GM19395 (cell line): ENCODE measurements at regions not wholly inside any gene's neighbourhood (a gene's known extent, or its start where the extent isn't known, plus 50 kb on each side); places are given as distances from the start of the nearest gene placed in this dataset.

Source experiments
- ATAC-seq: cut with Tn5 transposase; IDR thresholded peaks from one replicate; pipeline ENCODE4 v1.9.1; 2021; ENCODE audit warnings: mild to moderate bottlenecking, moderate library complexity; ENCODE audit not compliant: unreplicated experiment

DNA sequence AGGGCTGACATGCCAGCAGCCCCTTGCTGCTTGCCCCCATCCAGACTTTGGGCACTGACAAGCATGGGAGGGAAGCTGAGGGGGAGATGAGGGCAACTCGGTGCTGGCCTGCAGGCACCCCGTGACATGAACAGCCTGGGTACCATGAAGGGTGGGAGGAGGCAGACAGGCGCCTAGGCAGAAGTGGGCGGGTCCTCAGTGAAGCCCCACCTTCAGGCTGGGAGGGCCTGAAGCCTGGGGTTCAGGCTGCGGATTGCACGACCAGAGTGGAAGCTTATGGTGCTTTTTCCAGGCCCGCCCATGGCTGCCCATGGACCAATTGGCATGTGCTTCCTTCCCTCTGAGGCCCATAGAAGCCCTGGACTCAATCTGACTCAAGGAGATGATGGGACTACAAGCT is 354.1 kb downstream of the GRIA2 start:
- ATAC-seq = no peak

DNA sequence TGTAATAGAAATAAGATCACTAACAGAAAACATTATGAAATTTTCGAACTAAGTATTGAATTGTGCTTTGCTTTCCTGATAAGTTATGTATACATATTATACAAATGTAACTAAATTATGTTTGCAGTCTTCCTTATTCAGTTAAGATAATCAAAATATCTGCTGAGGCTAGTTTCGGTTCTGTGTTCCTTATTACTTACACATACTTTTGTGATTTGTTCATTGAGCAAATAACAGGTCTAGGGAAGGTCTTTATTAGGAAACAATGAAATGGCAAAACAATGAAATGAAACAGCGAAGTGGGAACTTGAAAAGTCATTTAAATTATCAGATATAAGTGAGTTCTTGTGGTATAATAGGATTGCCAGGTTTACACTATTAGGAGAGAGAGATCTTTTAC is 352.4 kb downstream of the GRIA2 start:
- ATAC-seq = no peak

DNA sequence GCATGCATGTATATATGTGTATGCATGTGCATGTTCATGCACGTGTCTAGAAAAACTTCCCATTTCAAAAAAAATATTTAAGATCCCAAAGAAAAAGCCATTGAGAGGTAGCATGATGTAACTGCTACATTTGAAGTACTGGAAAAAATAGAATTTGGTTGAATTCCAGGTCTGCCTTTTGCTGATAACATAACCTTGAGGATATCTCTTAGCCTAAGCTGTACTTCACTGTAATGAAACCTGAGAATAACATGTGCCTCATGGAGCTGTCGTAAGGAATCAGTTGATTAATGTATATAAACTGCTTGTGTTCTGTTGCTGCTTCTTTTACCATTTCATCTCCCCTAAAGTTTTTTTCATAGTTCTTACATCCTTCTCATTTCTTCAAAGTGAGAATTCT is 351.8 kb downstream of the GRIA2 start:
- no peak for ATAC-seq

DNA sequence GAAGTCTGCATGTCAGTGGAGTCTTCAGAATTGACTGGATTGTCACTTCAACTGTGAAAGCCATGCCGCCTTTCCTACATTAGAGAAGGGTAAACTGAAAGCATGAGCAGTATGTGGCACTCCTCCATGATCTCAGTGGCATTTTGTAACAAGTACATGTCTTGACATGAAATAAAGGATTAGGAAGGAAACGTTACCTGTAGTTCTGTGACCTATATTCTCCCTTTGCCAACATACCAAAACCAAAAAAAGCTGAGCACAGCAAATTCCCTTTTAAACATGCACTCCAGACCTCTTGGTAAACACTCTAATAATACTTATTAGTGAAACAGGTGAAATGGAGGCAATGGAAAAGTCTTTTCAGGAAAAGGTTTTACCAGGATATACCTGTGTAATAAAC is 344.2 kb downstream of the GRIA2 start:
- ATAC-seq = no peak

DNA sequence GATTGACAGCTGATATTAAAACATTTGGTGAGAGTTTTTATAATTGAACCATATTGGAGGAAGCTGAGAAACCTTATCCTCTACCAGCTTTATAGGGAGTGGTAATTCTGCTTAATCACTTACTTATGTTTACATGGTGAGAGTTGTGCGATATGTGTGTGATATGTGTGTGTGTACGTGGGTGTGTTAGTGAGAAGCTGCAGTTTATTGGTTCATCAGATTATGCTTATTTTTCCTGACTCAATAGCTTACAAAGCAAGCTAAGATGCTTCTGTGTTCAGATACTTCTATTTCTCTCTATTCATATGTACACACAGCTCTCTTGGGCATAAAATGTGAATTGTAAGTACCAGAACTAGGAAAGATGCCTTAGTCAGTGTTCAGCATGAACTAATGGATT is 343.7 kb downstream of the GRIA2 start:
- ATAC-seq = no peak

DNA sequence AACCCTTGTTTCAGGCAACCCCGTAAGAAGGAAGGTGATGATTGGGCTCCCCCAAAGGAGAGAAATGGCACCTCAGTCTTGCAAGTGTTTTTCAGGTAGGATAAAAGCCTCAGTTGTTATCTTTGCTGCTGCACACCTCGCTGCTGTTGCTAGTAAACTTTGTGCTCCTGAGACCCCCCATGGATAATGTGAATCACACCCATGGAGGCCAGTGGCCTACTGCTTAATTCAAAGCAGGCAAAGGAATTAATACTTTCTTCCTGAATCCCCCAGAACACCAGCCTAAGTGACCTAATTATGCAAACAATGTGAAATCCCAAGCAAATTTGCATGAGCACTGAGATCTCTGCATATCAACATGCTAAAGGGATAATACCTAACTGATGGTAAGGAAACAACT is 337.5 kb downstream of the GRIA2 start:
- ATAC-seq = no peak

DNA sequence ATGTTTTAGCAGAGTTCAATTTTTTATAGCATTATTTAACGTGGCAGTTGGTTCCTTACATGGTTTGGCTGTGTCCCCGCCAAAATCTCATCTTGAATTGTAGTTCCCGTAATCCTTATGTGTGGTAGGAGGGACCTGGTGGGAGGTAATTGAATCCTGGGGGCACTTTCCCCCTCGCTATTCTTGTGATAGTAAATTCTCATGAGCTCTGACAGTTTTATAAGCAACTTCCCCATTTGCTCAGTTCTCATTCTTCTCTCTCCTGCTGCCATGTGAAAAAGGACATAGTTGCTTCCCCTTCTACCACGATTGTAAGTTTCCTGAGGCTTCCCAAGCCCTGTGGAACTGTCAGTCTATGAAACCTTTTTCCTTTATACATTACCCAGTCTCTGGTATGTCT is 329.5 kb downstream of the GRIA2 start:
- no peak for ATAC-seq

DNA sequence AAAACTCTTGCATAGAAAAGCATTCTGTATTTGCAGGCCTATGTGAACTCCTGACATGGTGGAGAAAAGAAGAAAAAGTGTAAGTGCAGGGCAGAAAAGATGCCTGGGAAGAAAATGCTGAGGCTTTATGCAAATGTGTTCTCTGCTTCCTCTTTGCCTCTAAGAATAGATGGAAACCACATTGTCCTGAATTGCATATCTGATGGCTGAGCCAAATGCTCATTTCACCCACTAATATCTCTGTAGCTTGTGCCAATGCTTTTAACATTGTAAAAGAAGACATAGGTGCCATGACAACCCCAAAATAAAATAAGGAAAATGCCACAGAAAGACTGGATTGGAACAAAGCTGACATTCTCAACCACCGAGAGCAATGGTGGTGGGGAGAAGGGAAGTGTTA is 307.4 kb downstream of the GRIA2 start:
- ATAC-seq = no peak

DNA sequence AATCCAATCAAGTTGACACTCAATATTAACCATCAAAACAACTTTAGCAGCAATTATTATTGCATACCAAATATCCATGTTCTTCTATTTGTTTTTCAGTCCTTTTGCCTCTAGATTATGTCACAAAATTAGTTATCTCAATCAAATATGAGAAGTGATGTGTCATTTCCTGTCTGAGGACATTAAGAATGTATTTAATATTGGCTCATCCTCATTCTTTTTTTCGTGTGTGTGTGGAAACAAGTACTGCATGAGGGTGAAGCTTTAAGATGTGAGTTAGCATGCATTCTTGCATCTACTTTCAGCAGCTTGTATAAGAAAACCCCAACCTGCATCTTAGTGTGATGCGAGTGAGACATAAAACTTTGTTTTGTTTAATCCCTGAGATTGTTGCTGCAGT is 301.4 kb downstream of the GRIA2 start:
- no peak for ATAC-seq

DNA sequence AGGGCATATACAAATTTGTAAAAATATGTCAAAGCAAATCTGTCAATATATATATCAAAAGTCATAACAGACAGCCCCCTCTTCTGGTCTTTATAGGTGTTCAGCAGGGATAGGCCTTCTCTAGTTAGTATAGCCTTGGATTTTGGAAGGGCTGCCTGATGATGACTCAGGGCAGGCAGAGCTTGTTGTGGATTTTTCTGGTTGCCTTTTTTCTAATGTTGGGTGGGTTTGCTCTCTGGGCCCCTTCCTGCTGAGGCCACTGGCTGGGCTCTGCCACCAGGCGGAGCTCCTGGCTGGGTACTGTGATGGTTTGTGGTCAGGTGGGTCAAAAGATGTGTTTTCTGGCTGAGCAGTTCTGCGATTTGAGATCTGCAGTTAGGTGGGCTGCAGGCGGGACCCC is 294.2 kb downstream of the GRIA2 start:
- ATAC-seq = no peak

DNA sequence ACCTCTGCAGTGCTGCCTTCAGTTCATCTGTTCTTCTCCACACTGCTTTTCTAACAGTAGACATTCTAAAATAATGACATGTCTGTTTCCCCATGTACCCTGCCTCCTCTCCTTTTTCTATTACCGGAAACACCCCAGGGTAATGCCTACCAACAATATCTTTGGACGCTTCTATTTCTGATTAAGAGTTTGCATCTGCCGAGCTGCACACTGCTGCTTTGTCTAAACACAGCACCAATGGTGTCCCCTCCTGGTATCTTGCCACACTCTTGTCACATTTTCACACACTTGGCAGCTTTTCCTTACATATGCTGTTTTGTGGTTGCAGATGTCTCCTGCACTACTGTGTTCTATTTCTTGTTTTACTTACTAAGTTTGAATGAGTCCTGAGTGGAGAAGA is 288.8 kb downstream of the GRIA2 start:
- ATAC-seq = no peak

DNA sequence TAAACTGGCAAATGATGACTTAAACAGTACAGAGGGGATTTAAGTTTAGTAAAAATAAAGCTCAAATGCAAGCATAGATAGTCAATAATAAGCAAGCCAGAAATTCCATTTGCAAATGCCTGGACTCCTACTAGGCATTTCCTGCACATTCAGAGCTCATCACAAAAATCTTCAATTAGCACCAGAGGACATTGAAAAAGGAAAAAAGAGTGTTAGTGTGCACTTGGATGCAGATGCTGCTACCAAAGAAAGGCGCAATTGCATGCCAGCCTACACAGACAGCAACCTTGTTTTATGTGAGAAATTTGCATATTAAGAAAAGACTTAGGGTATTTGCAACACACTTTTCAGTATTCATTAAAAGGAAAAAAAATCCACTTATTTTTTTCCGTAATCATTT is 282.1 kb downstream of the GRIA2 start:
- no peak for ATAC-seq

DNA sequence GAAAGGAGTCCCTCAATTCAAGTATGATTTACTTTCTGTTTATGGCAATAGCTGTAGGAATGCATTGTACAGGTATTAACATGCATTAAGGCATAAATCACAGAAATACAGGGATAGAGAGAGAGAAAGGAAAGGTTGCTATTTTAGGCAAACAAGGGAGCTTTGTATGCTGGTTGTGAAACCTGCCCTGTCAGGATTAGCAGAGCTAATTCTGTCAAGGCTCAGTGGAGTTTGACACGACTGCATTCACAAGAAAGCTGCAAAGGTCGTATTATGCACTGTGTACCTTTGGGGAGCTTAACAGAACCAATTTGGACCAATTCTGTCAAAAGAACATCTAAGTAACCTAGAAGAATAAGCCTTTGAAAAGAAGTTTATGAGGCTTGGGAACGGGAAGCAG is 239.3 kb downstream of the GRIA2 start:
- ATAC-seq = no peak

DNA sequence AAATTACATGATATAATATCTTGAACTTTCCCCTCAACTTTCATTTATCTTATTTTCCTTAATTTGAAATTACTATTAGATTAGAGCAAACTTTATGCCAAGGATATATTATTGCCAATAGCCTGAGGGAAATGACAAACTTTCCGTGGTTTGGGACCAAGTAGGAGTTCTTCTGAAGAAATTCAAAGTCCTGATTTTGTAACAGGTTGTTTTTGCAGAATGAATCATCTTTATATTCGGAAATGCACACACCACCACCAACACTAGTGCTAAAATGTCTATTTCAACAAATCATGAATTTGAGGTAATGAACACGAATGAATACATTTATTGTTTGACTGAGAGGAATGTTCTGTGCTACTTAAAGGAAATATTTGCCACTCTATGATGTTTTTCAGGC is 226.7 kb downstream of the GRIA2 start:
- ATAC-seq = no peak

DNA sequence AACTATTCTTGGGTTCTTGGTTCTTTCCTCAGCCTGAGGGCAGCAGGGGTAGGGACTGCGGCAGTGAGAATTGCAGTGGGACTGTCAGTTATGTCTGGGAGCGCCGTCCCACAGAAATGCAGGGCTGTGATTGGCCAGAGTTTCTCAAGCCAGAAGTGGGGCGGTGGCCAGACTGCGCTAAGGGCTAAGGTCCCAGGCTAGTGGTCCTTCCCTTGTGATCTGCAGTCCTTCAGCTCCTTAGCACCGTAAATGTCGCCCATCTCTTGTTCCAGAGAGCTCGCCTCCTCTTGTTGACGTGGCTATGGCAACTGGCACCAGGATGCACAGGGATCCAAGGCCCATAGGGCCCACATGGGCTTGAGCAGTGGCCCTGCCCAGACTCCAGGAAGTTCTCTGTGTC is 223.5 kb downstream of the GRIA2 start:
- no peak for ATAC-seq

DNA sequence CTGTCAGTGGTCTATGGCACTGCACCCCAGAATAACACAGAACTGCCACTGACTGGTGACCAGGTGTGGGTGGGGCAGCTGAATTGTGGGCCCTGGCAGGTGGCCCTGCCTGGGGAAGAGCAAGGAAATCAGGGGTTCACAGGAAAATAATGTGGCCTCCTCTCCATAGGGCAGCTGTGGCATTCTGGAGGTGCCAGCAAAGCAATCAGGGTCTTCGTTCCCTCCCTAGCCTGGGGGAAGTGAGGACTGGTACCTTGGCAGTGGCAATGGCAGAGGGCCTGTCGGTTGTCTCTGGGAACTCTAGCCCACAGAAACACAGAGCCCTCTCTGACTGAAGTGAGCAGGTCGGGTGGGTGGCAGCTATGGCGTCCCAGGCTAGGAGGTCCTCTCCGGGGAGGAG is 223.0 kb downstream of the GRIA2 start:
- ATAC-seq = no peak

DNA sequence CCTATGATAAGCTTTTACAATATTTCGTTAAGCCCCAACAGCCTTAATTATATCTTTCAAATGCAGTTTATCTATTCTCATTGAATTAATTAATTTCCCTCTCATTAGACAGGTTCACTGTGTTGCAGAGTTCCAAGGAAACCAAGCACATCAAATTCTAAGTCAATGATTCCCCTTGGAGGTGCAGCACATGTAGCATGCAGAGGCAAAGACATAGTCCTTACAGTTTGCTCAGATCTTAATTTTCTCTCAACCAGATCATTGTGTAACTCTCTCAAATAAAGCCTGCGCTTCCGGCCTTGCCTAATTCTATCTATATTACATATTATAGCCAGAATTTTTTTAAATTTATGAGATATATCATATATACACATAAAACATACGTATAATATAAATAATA is 205.4 kb downstream of the GRIA2 start:
- ATAC-seq = no peak

DNA sequence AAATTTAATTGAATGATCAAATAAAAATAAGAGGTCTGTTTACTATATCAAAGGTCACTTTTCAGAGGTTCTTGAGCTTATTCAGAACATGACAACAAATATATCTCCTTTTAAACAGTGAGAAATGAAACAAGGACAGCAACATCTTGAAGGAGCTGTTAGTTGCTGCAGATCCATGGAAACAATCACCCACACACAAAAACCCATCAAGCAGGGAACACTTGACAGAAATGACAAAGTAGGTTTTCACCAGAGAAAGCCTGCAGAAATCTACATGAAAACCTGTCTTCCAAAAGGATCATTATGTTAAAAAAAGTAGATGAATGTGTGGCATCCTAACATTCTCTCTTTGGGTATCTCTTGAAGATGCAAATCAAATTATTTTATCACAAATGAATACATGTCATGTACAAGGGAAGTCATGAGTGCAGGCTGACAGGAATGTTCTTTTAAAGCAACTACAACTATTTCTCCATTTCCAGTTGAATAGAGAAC is 203.0 kb downstream of the GRIA2 start:
- ATAC-seq = no peak

DNA sequence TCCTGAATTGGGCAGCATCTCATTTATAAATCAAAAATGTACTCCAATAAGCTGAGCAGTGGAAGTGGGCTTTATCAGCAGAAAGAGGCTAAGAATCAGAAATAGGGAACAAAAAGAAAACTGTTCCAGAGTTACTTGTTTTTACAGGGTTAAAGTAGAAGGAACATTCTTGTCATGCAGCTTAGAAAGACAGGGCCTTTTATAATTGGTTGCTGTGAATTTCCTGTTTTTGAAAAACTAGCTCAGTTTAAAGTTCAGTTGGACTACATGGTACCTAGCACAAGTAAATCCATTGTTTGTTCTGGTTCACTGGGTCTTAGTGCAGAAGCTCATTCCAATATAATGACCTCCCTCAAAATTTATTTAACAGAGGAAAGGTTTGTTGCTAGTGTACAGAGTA is 200.8 kb downstream of the GRIA2 start:
- no peak for ATAC-seq
